SK-N-SH treated with all-trans-retinoic acid at 6 μM for 48 hours (cell line): ENCODE measurements at regions not wholly inside any gene's neighbourhood (a gene's known extent, or its start where the extent isn't known, plus 50 kb on each side); places are given as distances from the start of the nearest gene placed in this dataset.

Experiments
- ARNTL ChIP-seq: fragments of 450-650 bp; formaldehyde crosslinking; IDR thresholded peaks from 2 replicates; pipeline ENCODE4 v1.5.0; 2020; ENCODE audit warnings: low read depth, mild to moderate bottlenecking, moderate library complexity, borderline replicate concordance
- BACH2 ChIP-seq: fragments of 250-450 bp; sonication (Bioruptor Pico); IDR thresholded peaks from 2 replicates; pipeline ENCODE4 v1.9.0; 2021; ENCODE audit warnings: mild to moderate bottlenecking, borderline replicate concordance
- CREB5 ChIP-seq: fragments of 250-450 bp; sonication (Bioruptor Pico); IDR thresholded peaks from 2 replicates; pipeline ENCODE4 v1.5.1; 2020; ENCODE audit warnings: low read depth, mild to moderate bottlenecking, moderate library complexity
- CSRNP3 ChIP-seq: fragments of 250-450 bp; sonication (Bioruptor Pico); IDR thresholded peaks from 2 replicates; pipeline ENCODE4 v1.5.1; 2021; ENCODE audit warnings: mild to moderate bottlenecking, moderate library complexity
- GLIS3 ChIP-seq: fragments of 250-450 bp; sonication (Bioruptor Pico); IDR thresholded peaks from 2 replicates; pipeline ENCODE4 v1.5.0; 2020; ENCODE audit warnings: mild to moderate bottlenecking, moderate library complexity
- OSR1 ChIP-seq: fragments of 250-450 bp; sonication (Bioruptor Pico); IDR thresholded peaks from 2 replicates; pipeline ENCODE4 v1.8.0; 2022; ENCODE audit warnings: moderate library complexity, mild to moderate bottlenecking, inconsistent platforms
- PATZ1 ChIP-seq: fragments of 250-450 bp; sonication (Bioruptor Pico); IDR thresholded peaks from 2 replicates; pipeline ENCODE4 v1.8.0; 2020; ENCODE audit warnings: mild to moderate bottlenecking, moderate library complexity, borderline replicate concordance
- RARB ChIP-seq: fragments of 250-450 bp; sonication (Bioruptor Pico); IDR thresholded peaks from 2 replicates; pipeline ENCODE4 v1.8.0; 2021; ENCODE audit warnings: mild to moderate bottlenecking, moderate library complexity
- TOX ChIP-seq: fragments of 250-450 bp; sonication (Bioruptor Pico); IDR thresholded peaks from 2 replicates; pipeline ENCODE4 v1.8.0; 2021; ENCODE audit warnings: mild to moderate bottlenecking, moderate library complexity, borderline replicate concordance
- ZC3H10 ChIP-seq: fragments of 250-450 bp; sonication (Bioruptor Pico); IDR thresholded peaks from 2 replicates; pipeline ENCODE4 v1.5.1; 2021; ENCODE audit warnings: mild to moderate bottlenecking, moderate library complexity
- ZFP3 ChIP-seq: fragments of 250-450 bp; sonication (Bioruptor Pico); IDR thresholded peaks from 2 replicates; pipeline ENCODE4 v1.5.0; 2020; ENCODE audit warnings: mild to moderate bottlenecking, moderate library complexity
- ZFP30 ChIP-seq: fragments of 450-650 bp; formaldehyde crosslinking; IDR thresholded peaks from 2 replicates; pipeline ENCODE4 v1.5.0; 2022; ENCODE audit warnings: mild to moderate bottlenecking, moderate library complexity
- ZNF565 ChIP-seq: fragments of 450-650 bp; formaldehyde crosslinking; conservative IDR thresholded peaks from 2 replicates; pipeline ENCODE4 v1.5.0; 2020; ENCODE audit warnings: low read depth, mild to moderate bottlenecking, moderate library complexity
- ZNF8 ChIP-seq: fragments of 450-650 bp; formaldehyde crosslinking; IDR thresholded peaks from 2 replicates; pipeline ENCODE4 v1.5.0; 2020; ENCODE audit warnings: mild to moderate bottlenecking, moderate library complexity

GRCh38 chr6:15790116-15790515, 127.3 kb upstream of the DTNBP1 start:
- TF ChIP-seq ZNF8 (CRISPR knock-in tag): no peak
- no peak for TF ChIP-seq BACH2 (CRISPR knock-in tag)
- TF ChIP-seq OSR1: no peak
- no peak for TF ChIP-seq ZFP3 (CRISPR knock-in tag)
- no peak for TF ChIP-seq RARB (CRISPR knock-in tag)
- TF ChIP-seq PATZ1 (CRISPR knock-in tag): no peak
- TF ChIP-seq ZC3H10 (CRISPR knock-in tag): no peak
- no peak for TF ChIP-seq TOX (CRISPR knock-in tag)
- TF ChIP-seq GLIS3 (CRISPR knock-in tag): no peak
- TF ChIP-seq CREB5 (CRISPR knock-in tag): no peak
- TF ChIP-seq ARNTL (CRISPR knock-in tag): no peak
- TF ChIP-seq ZFP30 (CRISPR knock-in tag): no peak
- TF ChIP-seq CSRNP3 (CRISPR knock-in tag): no peak
- no peak for TF ChIP-seq ZNF565 (CRISPR knock-in tag)
